ENCODE measurements at regions not wholly inside any gene's neighbourhood (a gene's known extent, or its start where the extent isn't known, plus 50 kb on each side); places are given as distances from the start of the nearest gene placed in this dataset.
"Not testable (repeated sequence)": the region's sequence is repeated elsewhere in the genome, so short reads cannot be mapped to it uniquely, and the experiment has no call there.

- DNase-seq = no peak
- Mint-ChIP-seq H3K27me3 (no peaks in the 10 kb centered on the region), H3K36me3 (ENCODE audit: low read depth) (no peaks in the 10 kb centered on the region), H3K4me3 (no peak overlapping the region), H3K9me3 (peaks cover 22% of the 10 kb centered on the region), H3K27ac (no peak overlapping the region), H3K4me1 (ENCODE audit: low read depth) (no peaks in the 10 kb centered on the region)
Observed at GRCh38 chr1:118575060-118575459, 390.0 kb upstream of the SPAG17 start.

GRCh38 chr1:118564961-118565703 lies 380.1 kb upstream of the SPAG17 start:
- Mint-ChIP-seq H3K4me3 (no peak overlapping the region), H3K36me3 (ENCODE audit: low read depth) (no peaks in the 10 kb centered on the region), H3K27ac (no peak overlapping the region), H3K9me3 (no peaks in the 10 kb centered on the region), H3K27me3 (no peaks in the 10 kb centered on the region), H3K4me1 (ENCODE audit: low read depth) (no peaks in the 10 kb centered on the region)
- DNase-seq = no peak

- Mint-ChIP-seq H3K9me3 (no peaks in the 10 kb centered on the region), H3K27ac (no peak overlapping the region), H3K4me3 (no peak overlapping the region), H3K4me1 (ENCODE audit: low read depth) (no peaks in the 10 kb centered on the region), H3K36me3 (ENCODE audit: low read depth) (no peaks in the 10 kb centered on the region), H3K27me3 (no peaks in the 10 kb centered on the region)
- DNase-seq = no peak
Observed at GRCh38 chr1:118563981-118564951, 379.2 kb upstream of the SPAG17 start.

- Mint-ChIP-seq H3K4me1 (ENCODE audit: low read depth) (no peaks in the 10 kb centered on the region), H3K4me3 (no peak overlapping the region), H3K27ac (no peak overlapping the region), H3K9me3 (peaks cover 2% of the 10 kb centered on the region), H3K27me3 (no peaks in the 10 kb centered on the region), H3K36me3 (ENCODE audit: low read depth) (no peaks in the 10 kb centered on the region)
- DNase-seq = no peak
Observed at GRCh38 chr1:118558933-118559332, 373.9 kb upstream of the SPAG17 start.

GRCh38 chr1:118556936-118557335 lies 371.9 kb upstream of the SPAG17 start:
- H3K4me3 Mint-ChIP-seq = no peak overlapping the region
- peaks cover 10% of the 10 kb centered on the region for H3K9me3 Mint-ChIP-seq
- no peaks in the 10 kb centered on the region for H3K27me3 Mint-ChIP-seq
- no peak overlapping the region for H3K27ac Mint-ChIP-seq
- no peaks in the 10 kb centered on the region for H3K4me1 Mint-ChIP-seq (ENCODE audit: low read depth)
- DNase-seq = no peak
- no peaks in the 10 kb centered on the region for H3K36me3 Mint-ChIP-seq (ENCODE audit: low read depth)

GRCh38 chr1:118555638-118556037 lies 370.6 kb upstream of the SPAG17 start:
- H3K27ac Mint-ChIP-seq = no peak overlapping the region
- H3K36me3 Mint-ChIP-seq (ENCODE audit: low read depth) = no peaks in the 10 kb centered on the region
- DNase-seq = no peak
- no peak overlapping the region for H3K4me3 Mint-ChIP-seq
- peaks cover 12% of the 10 kb centered on the region for H3K9me3 Mint-ChIP-seq
- no peaks in the 10 kb centered on the region for H3K27me3 Mint-ChIP-seq
- H3K4me1 Mint-ChIP-seq (ENCODE audit: low read depth) = no peaks in the 10 kb centered on the region

GRCh38 chr1:118535901-118536300 lies 350.9 kb upstream of the SPAG17 start:
- Mint-ChIP-seq H3K4me3 (no peak overlapping the region), H3K4me1 (ENCODE audit: low read depth) (no peaks in the 10 kb centered on the region), H3K9me3 (peaks cover 5% of the 10 kb centered on the region), H3K27ac (no peak overlapping the region), H3K27me3 (no peaks in the 10 kb centered on the region), H3K36me3 (ENCODE audit: low read depth) (no peaks in the 10 kb centered on the region)
- DNase-seq = no peak

- DNase-seq = not testable (repeated sequence)
Observed at GRCh38 chr1:118511922-118512321, 326.9 kb upstream of the SPAG17 start.

GRCh38 chr1:118504867-118505266 lies 319.8 kb upstream of the SPAG17 start:
- DNase-seq = no peak
- Mint-ChIP-seq H3K27me3 (no peaks in the 10 kb centered on the region), H3K36me3 (ENCODE audit: low read depth) (no peaks in the 10 kb centered on the region), H3K9me3 (peaks cover 4% of the 10 kb centered on the region), H3K4me3 (no peak overlapping the region), H3K4me1 (ENCODE audit: low read depth) (no peaks in the 10 kb centered on the region), H3K27ac (no peak overlapping the region)

More at GRCh38 chr1:118511922-118512321, 326.9 kb upstream of the SPAG17 start:
- not testable (repeated sequence) for H3K4me1 Mint-ChIP-seq (ENCODE audit: low read depth); H3K36me3 Mint-ChIP-seq (ENCODE audit: low read depth); H3K27ac Mint-ChIP-seq; H3K27me3 Mint-ChIP-seq; H3K4me3 Mint-ChIP-seq
- H3K9me3 Mint-ChIP-seq = peaks cover 23% of the 10 kb centered on the region

GRCh38 chr1:118504221-118504644 lies 319.2 kb upstream of the SPAG17 start:
- H3K4me3 Mint-ChIP-seq = no peak overlapping the region
- no peak for DNase-seq
- H3K9me3 Mint-ChIP-seq = peaks cover 4% of the 10 kb centered on the region
- no peaks in the 10 kb centered on the region for H3K4me1 Mint-ChIP-seq (ENCODE audit: low read depth)
- no peaks in the 10 kb centered on the region for H3K27me3 Mint-ChIP-seq
- H3K36me3 Mint-ChIP-seq (ENCODE audit: low read depth) = no peaks in the 10 kb centered on the region
- no peak overlapping the region for H3K27ac Mint-ChIP-seq

GRCh38 chr1:118503752-118504151 lies 318.7 kb upstream of the SPAG17 start:
- peaks cover 2% of the 10 kb centered on the region for H3K9me3 Mint-ChIP-seq
- H3K27me3 Mint-ChIP-seq = no peaks in the 10 kb centered on the region
- DNase-seq = no peak
- no peak overlapping the region for H3K4me3 Mint-ChIP-seq
- H3K36me3 Mint-ChIP-seq (ENCODE audit: low read depth) = no peaks in the 10 kb centered on the region
- no peak overlapping the region for H3K27ac Mint-ChIP-seq
- no peaks in the 10 kb centered on the region for H3K4me1 Mint-ChIP-seq (ENCODE audit: low read depth)

- Mint-ChIP-seq H3K36me3 (ENCODE audit: low read depth) (no peaks in the 10 kb centered on the region), H3K4me1 (ENCODE audit: low read depth) (no peaks in the 10 kb centered on the region), H3K4me3 (no peak overlapping the region), H3K9me3 (no peaks in the 10 kb centered on the region), H3K27me3 (no peaks in the 10 kb centered on the region), H3K27ac (no peak overlapping the region)
- DNase-seq = no peak
Observed at GRCh38 chr1:118494998-118495397, 310.0 kb upstream of the SPAG17 start.

- Mint-ChIP-seq H3K27me3 (no peaks in the 10 kb centered on the region), H3K36me3 (ENCODE audit: low read depth) (no peaks in the 10 kb centered on the region), H3K9me3 (peaks cover 8% of the 10 kb centered on the region), H3K4me1 (ENCODE audit: low read depth) (no peaks in the 10 kb centered on the region), H3K27ac (no peak overlapping the region), H3K4me3 (no peak overlapping the region)
- no peak for DNase-seq
Observed at GRCh38 chr1:118488787-118489186, 303.8 kb upstream of the SPAG17 start.

- Mint-ChIP-seq H3K4me1 (ENCODE audit: low read depth) (no peaks in the 10 kb centered on the region), H3K27ac (no peak overlapping the region), H3K4me3 (no peak overlapping the region), H3K36me3 (ENCODE audit: low read depth) (no peaks in the 10 kb centered on the region), H3K9me3 (peaks cover 8% of the 10 kb centered on the region), H3K27me3 (no peaks in the 10 kb centered on the region)
- DNase-seq = no peak
Observed at GRCh38 chr1:118487932-118488331, 302.9 kb upstream of the SPAG17 start.

- DNase-seq = no peak
- peaks cover 15% of the 10 kb centered on the region for H3K9me3 Mint-ChIP-seq
Observed at GRCh38 chr1:118487091-118487490, 302.1 kb upstream of the SPAG17 start.

More at GRCh38 chr1:118487091-118487490, 302.1 kb upstream of the SPAG17 start:
- Mint-ChIP-seq H3K36me3 (ENCODE audit: low read depth) (no peaks in the 10 kb centered on the region), H3K4me3 (no peak overlapping the region), H3K4me1 (ENCODE audit: low read depth) (no peaks in the 10 kb centered on the region), H3K27me3 (no peaks in the 10 kb centered on the region), H3K27ac (no peak overlapping the region)
